Naive thymus-derived CD8-positive, alpha-beta T cell (primary cell): ENCODE measurements at regions not wholly inside any gene's neighbourhood (a gene's known extent, or its start where the extent isn't known, plus 50 kb on each side); places are given as distances from the start of the nearest gene placed in this dataset.

Source experiments
- ATAC-seq, 2 donors: fragments of 150-1000 bp; cut with Tn5 transposase in 1 of 2; sonication (Bioruptor Pico), chemical (Tn5 transposase) in 1 of 2; 1 replicate in 1 of 2; 2 replicates in 1 of 2; pipeline ENCODE4 v1.10.0; 2021; ENCODE audit warnings: mild to moderate bottlenecking in 2 of 2, moderate library complexity in 2 of 2
- POLR2A ChIA-PET: fragments of 350-600 bp; sonication (Branson Sonifier 250); formaldehyde crosslinking; loops from one replicate; lab custom pipeline; 2021; ENCODE audit warnings: antibody characterized with exemption; lab: Charles Lee
- DNase-seq, 10 donors: peaks; one replicate each; pipeline versions ENCODE4 v3.0.0 to v3.0.0-alpha.2; 2020 to 2022
- H3K27ac Mint-ChIP-seq, 10 donors: one replicate each; pipeline ENCODE4 v1.8.0; 2020 to 2022; ENCODE audit warnings: mild to moderate bottlenecking in 10 of 10, mixed read lengths in 10 of 10, moderate library complexity in 4 of 10, inconsistent platforms in 1 of 10
- H3K27me3 Mint-ChIP-seq, 5 donors: one replicate each; pipeline ENCODE4 v1.8.0; 2021 to 2022; ENCODE audit warnings: mixed read lengths in 5 of 5
- H3K36me3 Mint-ChIP-seq, 3 donors: one replicate each; pipeline ENCODE4 v1.8.0; 2020 to 2022; ENCODE audit warnings: mixed read lengths in 3 of 3, mild to moderate bottlenecking in 2 of 3, inconsistent platforms in 1 of 3
- H3K4me1 Mint-ChIP-seq, 4 donors: one replicate each; pipeline ENCODE4 v1.8.0; 2021 to 2022; ENCODE audit warnings: mixed read lengths in 4 of 4
- H3K4me3 Mint-ChIP-seq, 10 donors: one replicate each; pipeline ENCODE4 v1.8.0; 2020 to 2022; ENCODE audit warnings: mild to moderate bottlenecking in 10 of 10, mixed read lengths in 10 of 10, moderate library complexity in 6 of 10, inconsistent platforms in 1 of 10
- H3K9me3 Mint-ChIP-seq, 9 donors: one replicate each; pipeline ENCODE4 v1.8.0; 2020 to 2022; ENCODE audit warnings: mixed read lengths in 9 of 9, mild to moderate bottlenecking in 3 of 9, inconsistent platforms in 1 of 9, moderate library complexity in 1 of 9

GRCh38 chr17:54848368-54848987 is 52.2 kb upstream of the TOM1L1 start:
- no peak for ATAC-seq
- POLR2A ChIA-PET, result no interaction called here
- H3K27me3 Mint-ChIP-seq, result peaks cover 0 to 23% (median 12%) of the 10 kb centered on the region in 5 donors

GRCh38 chr17:54849660-54850059 is 51.0 kb upstream of the TOM1L1 start:
- H3K27ac Mint-ChIP-seq, result no peak overlapping the region
- ATAC-seq, result no peak
- H3K4me3 Mint-ChIP-seq, result no peak overlapping the region
- no peak for DNase-seq
- H3K4me1 Mint-ChIP-seq, result peaks cover 0 to 1% (median 0%) of the 10 kb centered on the region in 4 donors
- POLR2A ChIA-PET, result no interaction called here
- no peaks in the 10 kb centered on the region for H3K36me3 Mint-ChIP-seq
- H3K27me3 Mint-ChIP-seq, result peaks cover 5 to 26% (median 9%) of the 10 kb centered on the region in 5 donors
- no peaks in the 10 kb centered on the region for H3K9me3 Mint-ChIP-seq

More at GRCh38 chr17:54848368-54848987, 52.2 kb upstream of the TOM1L1 start:
- Mint-ChIP-seq H3K4me3 (no peak overlapping the region), H3K36me3 (no peaks in the 10 kb centered on the region), H3K4me1 (peaks cover 0 to 1% (median 0%) of the 10 kb centered on the region in 4 donors), H3K9me3 (no peaks in the 10 kb centered on the region), H3K27ac (no peak overlapping the region)
- DNase-seq, result no peak
